GM12878 (cell line): ENCODE measurements at regions not wholly inside any gene's neighbourhood (a gene's known extent, or its start where the extent isn't known, plus 50 kb on each side); places are given as distances from the start of the nearest gene placed in this dataset.

ENCODE experiments used
- ATAC-seq: fragments of 200-7000 bp; cut with Tn5 transposase; 3 replicates; pipeline ENCODE4 v1.9.1; 2020; ENCODE audit warnings: mild to moderate bottlenecking, moderate library complexity
- BruUV-seq: library from RNA; stranded (reverse); fragments of 400-500 nt; replicated peaks from 2 replicates; lab custom pipeline; 2021; lab: Mats Ljungman, UMichigan
- CTCF ChIA-PET: fragments of 300-600 bp; sonication (Branson Sonifier 250); formaldehyde crosslinking; extraction: SDS; loops from one replicate; lab custom pipeline; 2021; ENCODE audit warnings: inconsistent platforms; lab: Yijun Ruan, JAX
- POLR2A ChIA-PET: fragments of 350-600 bp; formaldehyde crosslinking; extraction: SDS; loops from one replicate; lab custom pipeline; 2021; ENCODE audit warnings: inconsistent platforms; lab: Charles Lee
- RAD21 ChIA-PET: fragments of 300-600 bp; sonication (Branson Sonifier 250); formaldehyde crosslinking; loops from one replicate; lab custom pipeline; 2023; ENCODE audit warnings: antibody characterized with exemption; ENCODE audit not compliant: unreplicated experiment; lab: Charles Lee
- SMC1A ChIA-PET: fragments of 300-600 bp; sonication (Branson Sonifier 250); formaldehyde crosslinking; loops from one replicate; lab custom pipeline; 2023; ENCODE audit not compliant: unreplicated experiment, uncharacterized antibody; lab: Charles Lee
- DNase-seq: peaks from one replicate; pipeline ENCODE4 v3.0.0-alpha.2; 2011; ENCODE audit warnings: low read depth, low spot score
- FAIRE-seq: peaks from 3 replicates; lab custom pipeline; 2011; peaks lifted over from hg19 to GRCh38; lab: Jason Lieb, UNC
- H2AFZ ChIP-seq: 2 replicates; pipeline ENCODE4 v1.6.0; 2011; ENCODE audit warnings: low read depth, low read length, control low read depth; ENCODE audit not compliant: control insufficient read depth
- H3K27ac ChIP-seq: 2 replicates; pipeline ENCODE4 v1.5.1; 2011; ENCODE audit warnings: control low read depth; ENCODE audit not compliant: control insufficient read depth, insufficient read depth
- H3K27me3 ChIP-seq, 2 experiments: replicated peaks in 1 of 2; 2 replicates each; pipeline versions ENCODE4 v1.6.0 to v1.6.1; 2011; ENCODE audit warnings: low read length in 1 of 2; ENCODE audit not compliant: control insufficient read depth in 2 of 2, insufficient read depth in 2 of 2
- H3K36me3 ChIP-seq, 2 experiments: 2 replicates each; pipeline ENCODE4 v1.5.1; 2011; ENCODE audit warnings: low read length in 1 of 2; ENCODE audit not compliant: control insufficient read depth in 2 of 2, insufficient read depth in 2 of 2
- H3K4me1 ChIP-seq: 2 replicates; pipeline ENCODE4 v1.6.1; 2011; ENCODE audit warnings: mild to moderate bottlenecking, low read length, moderate library complexity, mixed read lengths; ENCODE audit not compliant: control insufficient read depth, insufficient read depth
- H3K4me2 ChIP-seq: 2 replicates; pipeline ENCODE4 v1.6.0; 2011; ENCODE audit warnings: control low read depth; ENCODE audit not compliant: control insufficient read depth, insufficient read depth
- H3K4me3 ChIP-seq: fragments of 200-600 bp; sonication (generic); 2 replicates; pipeline ENCODE4 v1.5.1; 2016
- H3K79me2 ChIP-seq: 2 replicates; pipeline ENCODE4 v1.6.0; 2011; ENCODE audit warnings: low read length; ENCODE audit not compliant: control insufficient read depth, insufficient read depth
- H3K9ac ChIP-seq: 2 replicates; pipeline ENCODE4 v1.8.0; 2011; ENCODE audit warnings: low read length, control low read depth, mixed read lengths; ENCODE audit not compliant: control insufficient read depth, insufficient read depth
- H3K9me3 ChIP-seq: replicated peaks from 3 replicates; pipeline ENCODE4 v1.5.1; 2011; ENCODE audit warnings: mild to moderate bottlenecking, low read length; ENCODE audit not compliant: control insufficient read depth, insufficient read depth
- H4K20me1 ChIP-seq: 2 replicates; pipeline ENCODE4 v1.6.0; 2011; ENCODE audit not compliant: control insufficient read depth, insufficient read depth
- PML ChIP-seq: IDR thresholded peaks from 2 replicates; pipeline ENCODE4 v1.6.1; 2012; ENCODE audit warnings: low read length, inconsistent platforms
- WGBS: methylation state at CpG from one replicate; pipeline ENCODE4 v1.1.6; 2016; ENCODE audit warnings: low lambda C conversion rate; ENCODE audit not compliant: insufficient replicate concordance, insufficient coverage; ENCODE audit errors: missing lambda C conversion rate; 5-methylcytosine and 5-hydroxymethylcytosine counted together
- in situ Hi-C: fragments of 300-500 bp; cut with MboI; formaldehyde crosslinking; loops from 9 replicates; pipeline ENCODE4 v1.14.3; 2018; ENCODE audit warnings: mixed read lengths
- intact Hi-C: fragments of 100-400 bp; cut with micrococcal nuclease; formaldehyde crosslinking; loops from one replicate; pipeline ENCODE4 v1.14.2; 2022; ENCODE audit not compliant: unreplicated experiment
- TF ChIP-seq, protein P1 (sequence below): fragments of 450-650 bp; IDR thresholded peaks from 2 replicates; pipeline ENCODE4 v1.6.1; 2017; ENCODE audit warnings: borderline replicate concordance
- TF ChIP-seq, protein P2 (sequence below): fragments of 150-350 bp; IDR thresholded peaks from 2 replicates; pipeline ENCODE4 v1.6.1; 2016; ENCODE audit warnings: low read depth, low read length

DNA sequence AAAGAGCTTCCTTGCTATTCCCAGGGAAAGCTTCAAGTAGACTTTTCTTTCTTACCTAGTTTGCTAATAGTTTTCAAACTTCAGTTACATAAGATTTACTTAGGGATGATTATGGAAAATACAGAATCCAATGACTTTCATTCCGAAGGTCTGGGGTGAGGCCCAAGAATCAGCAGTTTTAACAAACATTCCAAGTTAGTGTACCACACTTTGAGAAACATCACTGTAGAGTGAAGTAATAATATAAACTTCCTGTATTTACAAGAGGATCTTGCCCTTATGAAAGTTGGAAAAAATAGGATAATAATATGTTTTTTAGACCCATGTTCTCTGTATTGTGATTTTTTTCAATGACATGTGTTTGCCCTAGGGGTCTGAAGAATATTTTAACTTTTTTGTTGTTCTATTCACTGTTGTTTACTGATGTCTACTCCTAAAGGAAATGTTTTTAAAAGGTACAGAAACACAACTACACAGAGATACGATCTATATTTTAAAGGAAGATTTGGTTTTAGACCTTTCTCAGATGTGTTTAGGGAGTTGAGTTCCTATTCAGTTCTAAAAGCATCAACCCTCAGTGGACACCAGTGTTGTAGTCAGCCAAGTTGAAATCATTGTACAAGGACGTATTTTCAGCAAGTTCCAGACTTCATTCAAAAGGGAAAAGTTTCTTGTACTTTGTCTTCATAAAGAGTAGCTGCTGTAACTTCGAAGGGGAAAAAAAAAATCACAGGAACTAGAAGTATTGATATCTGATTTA is 295.8 kb upstream of the SLC7A11 start:
- 0% methylated on average over 4 of the region's 4 CpGs for WGBS
- Histone ChIP-seq H4K20me1 (no peaks in the 10 kb centered on the region), H3K27ac (no peak overlapping the region), H3K4me1 (no peaks in the 10 kb centered on the region), H3K4me2 (no peak overlapping the region), H3K4me3 (no peak overlapping the region), H3K79me2 (no peaks in the 10 kb centered on the region), H3K9ac (no peak overlapping the region), H3K9me3 (no peaks in the 10 kb centered on the region; the same call in 2 of the 3 replicates), H3K27me3 (no peaks in the 10 kb centered on the region), H3K36me3 (no peaks in the 10 kb centered on the region), H2AFZ (no peak overlapping the region)
- RAD21 ChIA-PET, result interaction anchor here (1.0 to 1.2 kb wide), 2 partner anchors 14 to 143 kb away, joined by 4 to 5 read pairs; no protein-coding TSS in a partner anchor
- SMC1A ChIA-PET, result interaction anchor here (1.1 kb wide), 1 partner anchor 142 kb away, joined by 3 read pairs; no protein-coding TSS in a partner anchor
- no peak for ATAC-seq
- CTCF ChIA-PET, result no interaction called here
- FAIRE-seq, result no peak
- TF ChIP-seq PML, result no peak
- TF ChIP-seq, protein P1, sequence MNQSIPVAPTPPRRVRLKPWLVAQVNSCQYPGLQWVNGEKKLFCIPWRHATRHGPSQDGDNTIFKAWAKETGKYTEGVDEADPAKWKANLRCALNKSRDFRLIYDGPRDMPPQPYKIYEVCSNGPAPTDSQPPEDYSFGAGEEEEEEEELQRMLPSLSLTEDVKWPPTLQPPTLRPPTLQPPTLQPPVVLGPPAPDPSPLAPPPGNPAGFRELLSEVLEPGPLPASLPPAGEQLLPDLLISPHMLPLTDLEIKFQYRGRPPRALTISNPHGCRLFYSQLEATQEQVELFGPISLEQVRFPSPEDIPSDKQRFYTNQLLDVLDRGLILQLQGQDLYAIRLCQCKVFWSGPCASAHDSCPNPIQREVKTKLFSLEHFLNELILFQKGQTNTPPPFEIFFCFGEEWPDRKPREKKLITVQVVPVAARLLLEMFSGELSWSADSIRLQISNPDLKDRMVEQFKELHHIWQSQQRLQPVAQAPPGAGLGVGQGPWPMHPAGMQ, result no peak
- TF ChIP-seq, protein P2, sequence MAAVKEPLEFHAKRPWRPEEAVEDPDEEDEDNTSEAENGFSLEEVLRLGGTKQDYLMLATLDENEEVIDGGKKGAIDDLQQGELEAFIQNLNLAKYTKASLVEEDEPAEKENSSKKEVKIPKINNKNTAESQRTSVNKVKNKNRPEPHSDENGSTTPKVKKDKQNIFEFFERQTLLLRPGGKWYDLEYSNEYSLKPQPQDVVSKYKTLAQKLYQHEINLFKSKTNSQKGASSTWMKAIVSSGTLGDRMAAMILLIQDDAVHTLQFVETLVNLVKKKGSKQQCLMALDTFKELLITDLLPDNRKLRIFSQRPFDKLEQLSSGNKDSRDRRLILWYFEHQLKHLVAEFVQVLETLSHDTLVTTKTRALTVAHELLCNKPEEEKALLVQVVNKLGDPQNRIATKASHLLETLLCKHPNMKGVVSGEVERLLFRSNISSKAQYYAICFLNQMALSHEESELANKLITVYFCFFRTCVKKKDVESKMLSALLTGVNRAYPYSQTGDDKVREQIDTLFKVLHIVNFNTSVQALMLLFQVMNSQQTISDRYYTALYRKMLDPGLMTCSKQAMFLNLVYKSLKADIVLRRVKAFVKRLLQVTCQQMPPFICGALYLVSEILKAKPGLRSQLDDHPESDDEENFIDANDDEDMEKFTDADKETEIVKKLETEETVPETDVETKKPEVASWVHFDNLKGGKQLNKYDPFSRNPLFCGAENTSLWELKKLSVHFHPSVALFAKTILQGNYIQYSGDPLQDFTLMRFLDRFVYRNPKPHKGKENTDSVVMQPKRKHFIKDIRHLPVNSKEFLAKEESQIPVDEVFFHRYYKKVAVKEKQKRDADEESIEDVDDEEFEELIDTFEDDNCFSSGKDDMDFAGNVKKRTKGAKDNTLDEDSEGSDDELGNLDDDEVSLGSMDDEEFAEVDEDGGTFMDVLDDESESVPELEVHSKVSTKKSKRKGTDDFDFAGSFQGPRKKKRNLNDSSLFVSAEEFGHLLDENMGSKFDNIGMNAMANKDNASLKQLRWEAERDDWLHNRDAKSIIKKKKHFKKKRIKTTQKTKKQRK, result no peak
- POLR2A ChIA-PET, result no interaction called here
- intact Hi-C loops, result no loop called here
- BruUV-seq, result no TSS peak
- DNase-seq, result no peak
- in situ Hi-C loops, result no loop called here
